Sigmoid colon (tissue), 4 donors: ENCODE measurements at regions not wholly inside any gene's neighbourhood (a gene's known extent, or its start where the extent isn't known, plus 50 kb on each side); places are given as distances from the start of the nearest gene placed in this dataset.

ENCODE experiments used
- CTCF ChIP-seq, 4 experiments: fragments of 450-650 bp in 3 of 4; fragments of 200-600 bp in 1 of 4; IDR thresholded peaks; one replicate each; pipeline ENCODE4 v1.5.1; 2016 to 2019; ENCODE audit warnings: antibody characterized with exemption in 4 of 4, mild to moderate bottlenecking in 3 of 4, moderate library complexity in 2 of 4
- POLR2AphosphoS5 ChIP-seq, 4 donors: sonication (generic); formaldehyde crosslinking; IDR thresholded peaks; one replicate each; pipeline ENCODE4 v1.6.1; 2017; ENCODE audit warnings: antibody characterized with exemption in 4 of 4

DNA sequence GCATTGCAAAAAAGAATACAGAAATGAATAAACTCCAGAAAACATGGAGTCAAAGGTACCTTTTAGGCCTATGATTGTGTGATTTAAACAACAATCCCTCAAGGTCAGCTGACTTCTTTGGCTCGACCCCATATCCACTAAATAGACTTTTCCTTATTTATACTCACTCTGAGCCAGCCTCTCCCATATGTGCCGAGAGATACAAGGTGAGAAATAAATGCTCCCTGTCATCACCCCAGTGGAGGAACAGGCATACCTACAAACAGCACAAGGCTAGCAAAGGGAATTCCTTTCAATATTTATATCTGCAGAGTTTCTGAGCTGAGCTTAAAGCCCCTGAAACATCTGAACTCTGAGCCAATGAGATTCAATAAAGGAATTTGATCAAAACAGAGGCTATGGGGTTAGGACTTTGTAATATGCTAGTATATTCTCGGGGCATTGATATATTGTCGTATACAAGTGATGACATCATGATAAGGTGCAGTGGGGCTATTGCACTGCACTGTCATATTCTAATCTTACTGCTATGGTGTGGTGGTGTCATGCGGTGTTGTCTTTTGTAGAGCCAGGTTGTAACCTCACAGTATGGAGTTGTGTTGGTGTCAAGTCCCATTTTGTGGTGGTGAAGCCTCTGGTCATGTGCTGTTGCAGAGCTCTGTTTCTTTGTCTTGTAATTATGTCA lies 56.0 kb upstream of the GALNT18 start:
- no peak for TF ChIP-seq CTCF (IDR thresholded peaks at IDR 0.05)
- TF ChIP-seq POLR2AphosphoS5 (IDR thresholded peaks at IDR 0.05) = no peak
